Caco-2 (cell line): ENCODE measurements at regions not wholly inside any gene's neighbourhood (a gene's known extent, or its start where the extent isn't known, plus 50 kb on each side); places are given as distances from the start of the nearest gene placed in this dataset.

ENCODE experiments used
- BruUV-seq: library from RNA; stranded (reverse); fragments of 400-500 nt; replicated peaks from 2 replicates; lab custom pipeline; 2021; lab: Mats Ljungman, UMichigan
- CTCF ChIA-PET: fragments of 300-600 bp; sonication (Branson Sonifier 250); formaldehyde crosslinking; loops from one replicate; lab custom pipeline; 2022; ENCODE audit warnings: antibody characterized with exemption; lab: Charles Lee
- POLR2A ChIA-PET: fragments of 300-600 bp; sonication (Branson Sonifier 250); formaldehyde crosslinking; loops from one replicate; lab custom pipeline; 2022; ENCODE audit warnings: antibody characterized with exemption; lab: Charles Lee
- DNase-seq, 2 experiments: peaks; one replicate each; pipeline versions ENCODE4 v3.0.0 to v3.0.0-alpha.2; 2020 to 2022
- H3K27me3 ChIP-seq: replicated peaks from 2 replicates; pipeline ENCODE4 v1.6.0; 2011; ENCODE audit warnings: low read length; ENCODE audit not compliant: control insufficient read depth, insufficient read depth
- H3K36me3 ChIP-seq: 2 replicates; pipeline ENCODE4 v1.5.1; 2011; ENCODE audit warnings: low read length; ENCODE audit not compliant: control insufficient read depth, insufficient read depth
- H3K4me1 ChIP-seq: fragments of 250-450 bp; sonication (Bioruptor Pico); 2 replicates; pipeline ENCODE4 v1.5.1; 2020; ENCODE audit warnings: mild to moderate bottlenecking
- H3K4me3 ChIP-seq: 2 replicates; pipeline ENCODE4 v1.5.1; 2011; ENCODE audit warnings: low read depth, mild to moderate bottlenecking, control low read depth, low read length
- H3K9me3 ChIP-seq: fragments of 250-450 bp; sonication (Bioruptor Pico); 2 replicates; pipeline ENCODE4 v1.5.1; 2020; ENCODE audit warnings: mild to moderate bottlenecking, moderate library complexity
- H3K27ac Mint-ChIP-seq: one replicate; pipeline ENCODE4 v1.8.0; 2022; ENCODE audit warnings: mixed read lengths; ENCODE audit not compliant: unreplicated experiment
- H3K27me3 Mint-ChIP-seq: one replicate; pipeline ENCODE4 v1.8.0; 2022; ENCODE audit warnings: mixed read lengths; ENCODE audit not compliant: insufficient read depth, unreplicated experiment
- H3K36me3 Mint-ChIP-seq: one replicate; pipeline ENCODE4 v1.8.0; 2022; ENCODE audit warnings: mild to moderate bottlenecking, mixed read lengths; ENCODE audit not compliant: insufficient read depth, unreplicated experiment
- H3K4me1 Mint-ChIP-seq: one replicate; pipeline ENCODE4 v1.8.0; 2022; ENCODE audit warnings: low read depth, mixed read lengths; ENCODE audit not compliant: unreplicated experiment
- H3K4me3 Mint-ChIP-seq: one replicate; pipeline ENCODE4 v1.8.0; 2022; ENCODE audit warnings: mild to moderate bottlenecking, moderate library complexity, mixed read lengths; ENCODE audit not compliant: unreplicated experiment
- H3K9me3 Mint-ChIP-seq: one replicate; pipeline ENCODE4 v1.8.0; 2022; ENCODE audit warnings: mixed read lengths; ENCODE audit not compliant: unreplicated experiment
- CTCF ChIP-seq, 2 experiments: fragments of 200-600 bp in 1 of 2; IDR thresholded peaks; 1 replicate in 1 of 2; 2 replicates in 1 of 2; pipeline versions ENCODE4 v1.5.1 to v1.8.0; 2011 to 2022; ENCODE audit warnings: antibody characterized with exemption in 1 of 2, control low read depth in 1 of 2, inconsistent platforms in 1 of 2, low read depth in 1 of 2, low read length in 1 of 2, mild to moderate bottlenecking in 1 of 2, moderate library complexity in 1 of 2; ENCODE audit not compliant: insufficient read depth in 1 of 2, severe bottlenecking in 1 of 2, unreplicated experiment in 1 of 2
- intact Hi-C: fragments of 100-400 bp; cut with micrococcal nuclease; formaldehyde crosslinking; loops from one replicate; pipeline ENCODE4 v1.10.0; 2022; ENCODE audit not compliant: unreplicated experiment

GRCh38 chr13:100848304-100848703, 173.7 kb upstream of the TMTC4 start:
- H3K27me3 ChIP-seq, result no peaks in the 10 kb centered on the region
- no peaks in the 10 kb centered on the region for H3K36me3 ChIP-seq
- no peak overlapping the region for H3K27ac Mint-ChIP-seq
- no peak for DNase-seq
- ChIA-PET CTCF (no interaction called here), POLR2A (no interaction called here)
- no peaks in the 10 kb centered on the region for H3K27me3 Mint-ChIP-seq
- no peaks in the 10 kb centered on the region for H3K4me1 ChIP-seq
- H3K9me3 Mint-ChIP-seq, result peaks cover 19% of the 10 kb centered on the region
- H3K4me3 Mint-ChIP-seq, result no peak overlapping the region
- H3K4me1 Mint-ChIP-seq, result no peaks in the 10 kb centered on the region
- TF ChIP-seq CTCF (IDR thresholded peaks at IDR 0.05; ENCODE audit: insufficient read depth in 1 of 2, low read depth in 1 of 2, low read length in 1 of 2, severe bottlenecking in 1 of 2, unreplicated experiment in 1 of 2), result no peak
- H3K9me3 ChIP-seq, result no peaks in the 10 kb centered on the region
- no peak overlapping the region for H3K4me3 ChIP-seq
- no TSS peak for BruUV-seq
- H3K36me3 Mint-ChIP-seq, result no peaks in the 10 kb centered on the region
- intact Hi-C loops, result no loop called here

DNA sequence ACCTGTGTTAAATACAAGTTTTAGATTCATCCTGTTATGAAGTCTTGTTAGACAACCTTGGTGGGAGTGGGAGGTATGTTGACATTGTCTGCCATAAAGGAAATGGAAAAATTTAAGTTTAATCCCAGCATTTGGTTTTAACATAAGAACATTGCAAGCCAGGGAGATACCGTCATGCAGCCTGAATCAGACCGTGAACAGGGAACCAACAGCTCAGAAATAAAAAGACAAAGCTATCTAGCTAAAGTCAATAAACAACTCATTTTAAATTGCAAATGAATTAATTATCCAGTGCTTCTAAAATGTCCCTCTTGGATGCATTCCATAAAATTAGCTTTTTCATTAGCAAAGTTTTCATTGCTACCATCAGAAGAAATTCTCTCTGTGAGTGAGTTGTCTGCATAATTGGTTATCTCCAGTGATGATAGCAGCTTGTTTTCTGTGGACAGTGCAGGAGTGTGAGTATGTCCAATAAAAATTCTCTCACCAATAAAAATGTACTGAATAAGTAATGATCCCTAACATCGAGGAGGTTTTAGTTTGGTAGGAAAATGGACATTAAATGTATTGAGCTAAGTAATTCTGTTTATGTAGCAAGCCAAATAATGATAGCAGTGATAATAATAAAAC, 170.6 kb upstream of the TMTC4 start:
- peaks cover 18% of the 10 kb centered on the region for H3K9me3 Mint-ChIP-seq
- H3K27ac Mint-ChIP-seq, result no peak overlapping the region
- no peaks in the 10 kb centered on the region for H3K36me3 Mint-ChIP-seq
- no TSS peak for BruUV-seq
- no peaks in the 10 kb centered on the region for H3K27me3 ChIP-seq
- no peak overlapping the region for H3K4me3 ChIP-seq
- DNase-seq, result no peak
- H3K9me3 ChIP-seq, result no peaks in the 10 kb centered on the region
- H3K36me3 ChIP-seq, result no peaks in the 10 kb centered on the region
- H3K4me1 Mint-ChIP-seq, result no peaks in the 10 kb centered on the region
- intact Hi-C loops, result no loop called here
- no peaks in the 10 kb centered on the region for H3K27me3 Mint-ChIP-seq
- POLR2A ChIA-PET, result no interaction called here
- H3K4me1 ChIP-seq, result no peaks in the 10 kb centered on the region
- CTCF ChIA-PET, result interaction anchor here (0.6 kb wide), 1 partner anchor 19 kb away, joined by 5 read pairs; no protein-coding TSS in a partner anchor
- no peak for TF ChIP-seq CTCF (IDR thresholded peaks at IDR 0.05; ENCODE audit: insufficient read depth in 1 of 2, low read depth in 1 of 2, low read length in 1 of 2, severe bottlenecking in 1 of 2, unreplicated experiment in 1 of 2)
- no peak overlapping the region for H3K4me3 Mint-ChIP-seq

GRCh38 chr13:100842136-100842535, 167.5 kb upstream of the TMTC4 start:
- intact Hi-C loops, result no loop called here

More at GRCh38 chr13:100842136-100842535, 167.5 kb upstream of the TMTC4 start:
- no peaks in the 10 kb centered on the region for H3K4me1 ChIP-seq
- no peaks in the 10 kb centered on the region for H3K36me3 ChIP-seq
- no peaks in the 10 kb centered on the region for H3K36me3 Mint-ChIP-seq
- ChIA-PET CTCF (interaction anchor here (0.6 kb wide), 1 partner anchor 170 kb away, joined by 6 read pairs; no protein-coding TSS in a partner anchor), POLR2A (no interaction called here)
- no peak for DNase-seq
- 0 out of 2 replicates have a peak, but pooled peaks cover 2% of the 10 kb centered on the region for H3K9me3 ChIP-seq
- BruUV-seq, result no TSS peak
- no peaks in the 10 kb centered on the region for H3K27me3 Mint-ChIP-seq
- H3K4me3 Mint-ChIP-seq, result no peak overlapping the region
- no peak overlapping the region for H3K4me3 ChIP-seq
- no peak overlapping the region for H3K27ac Mint-ChIP-seq
- no peaks in the 10 kb centered on the region for H3K27me3 ChIP-seq
- TF ChIP-seq CTCF (IDR thresholded peaks at IDR 0.05; ENCODE audit: insufficient read depth in 1 of 2, low read depth in 1 of 2, low read length in 1 of 2, severe bottlenecking in 1 of 2, unreplicated experiment in 1 of 2), result no peak
- H3K4me1 Mint-ChIP-seq, result no peaks in the 10 kb centered on the region
- no peaks in the 10 kb centered on the region for H3K9me3 Mint-ChIP-seq
